Thyroid gland (tissue), 4 donors: ENCODE measurements at regions not wholly inside any gene's neighbourhood (a gene's known extent, or its start where the extent isn't known, plus 50 kb on each side); places are given as distances from the start of the nearest gene placed in this dataset.

Experiments used
- DNase-seq, 2 donors: peaks; one replicate each; pipeline ENCODE4 v3.0.0-alpha.2; 2019
- H3K27ac ChIP-seq, 3 donors: fragments of 200-600 bp; sonication (generic); 1 replicate in 2 of 3; 2 replicates in 1 of 3; pipeline ENCODE4 v1.5.1; 2016 to 2019; ENCODE audit warnings: mild to moderate bottlenecking in 1 of 3, moderate library complexity in 1 of 3
- H3K27me3 ChIP-seq: fragments of 200-600 bp; sonication (generic); one replicate; pipeline ENCODE4 v1.5.1; 2019
- H3K36me3 ChIP-seq, 2 donors: fragments of 200-600 bp; sonication (generic); one replicate each; pipeline ENCODE4 v1.5.1; 2016 to 2019
- H3K4me1 ChIP-seq, 2 donors: fragments of 200-600 bp; sonication (generic); one replicate each; pipeline ENCODE4 v1.5.1; 2017 to 2019
- H3K4me3 ChIP-seq, 3 donors: fragments of 200-600 bp; sonication (generic); replicated peaks in 1 of 3; 1 replicate in 2 of 3; 2 replicates in 1 of 3; pipeline ENCODE4 v1.5.1; 2016; ENCODE audit warnings: mild to moderate bottlenecking in 1 of 3
- H3K9me3 ChIP-seq: fragments of 200-600 bp; sonication (generic); one replicate; pipeline ENCODE4 v1.5.1; 2017
- CTCF ChIP-seq, 6 experiments: fragments of 200-600 bp in 3 of 6; fragments of 450-650 bp in 3 of 6; sonication (generic) in 3 of 6; IDR thresholded peaks; one replicate each; pipeline ENCODE4 v1.5.1; 2016 to 2019; ENCODE audit warnings: antibody characterized with exemption in 6 of 6, mild to moderate bottlenecking in 2 of 6, inconsistent platforms in 1 of 6, moderate library complexity in 1 of 6
- POLR2A ChIP-seq, 2 donors: fragments of 450-650 bp; IDR thresholded peaks; one replicate each; pipeline ENCODE4 v1.6.1; 2017; ENCODE audit warnings: antibody characterized with exemption in 2 of 2, mild to moderate bottlenecking in 2 of 2, moderate library complexity in 1 of 2
- WGBS, 2 donors: methylation state at CpG; one replicate each; pipeline ENCODE4 v1.1.5; 2017; 5-methylcytosine and 5-hydroxymethylcytosine counted together
- intact Hi-C: fragments of 100-400 bp; cut with DNase I; formaldehyde crosslinking; loops from one replicate; pipeline ENCODE4 v1.15.1; 2023

DNA sequence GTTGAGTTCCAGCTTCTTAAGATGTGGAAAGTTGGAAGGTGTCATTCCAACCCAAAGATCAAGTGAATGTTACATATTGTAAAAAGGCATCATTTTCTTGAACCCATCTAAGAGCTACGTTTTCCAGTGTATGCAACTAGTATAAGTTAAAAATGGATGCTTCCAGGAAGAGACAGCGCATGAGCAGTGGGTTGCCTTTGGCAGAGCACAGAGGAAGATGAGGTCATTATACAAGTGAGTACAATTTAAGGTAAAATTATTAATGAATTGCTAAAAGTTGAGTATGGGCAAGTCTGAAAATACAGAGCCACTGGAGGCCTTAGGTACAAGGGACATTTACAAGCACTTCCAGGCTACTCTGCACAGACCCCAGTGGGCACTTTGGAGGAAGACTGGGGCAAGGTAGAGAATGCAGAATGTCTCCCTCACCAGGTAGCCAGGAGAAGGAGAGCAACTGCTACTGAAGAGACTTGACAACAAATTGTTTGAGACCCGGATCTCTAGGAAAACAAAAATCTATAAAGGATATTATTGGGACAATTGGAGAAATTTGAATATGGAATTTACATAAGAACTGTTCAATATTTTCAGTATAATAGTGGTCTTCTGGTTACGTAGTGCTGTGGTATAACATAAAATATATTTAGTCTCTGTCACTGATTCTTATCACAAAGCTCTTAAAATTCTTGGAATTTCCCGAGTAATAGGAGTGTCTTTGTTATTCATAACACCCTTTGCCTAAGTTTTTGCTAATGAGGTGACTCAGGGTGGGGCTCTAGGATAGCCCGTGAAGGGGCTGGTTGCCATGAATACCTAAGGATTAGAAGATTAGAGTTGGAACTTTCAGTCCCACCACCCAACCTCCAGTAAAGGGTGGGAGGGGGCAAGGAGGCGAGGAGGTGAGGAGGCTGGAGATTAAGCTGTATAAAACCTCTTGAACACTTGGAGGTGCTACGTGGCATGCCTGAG is 129.9 kb upstream of the FER start:
- Histone ChIP-seq H3K4me1 (no peaks in the 10 kb centered on the region), H3K27me3 (no peaks in the 10 kb centered on the region), H3K4me3 (no peak overlapping the region), H3K36me3 (no peaks in the 10 kb centered on the region), H3K27ac (no peak overlapping the region), H3K9me3 (no peaks in the 10 kb centered on the region)
- 79 to 83% methylated on average over 8 of the region's 8 CpGs for WGBS, 2 donors
- TF ChIP-seq POLR2A (IDR thresholded peaks at IDR 0.05) (no peak), CTCF (IDR thresholded peaks at IDR 0.05) (no peak)
- intact Hi-C loops = no loop called here
- DNase-seq = no peak

DNA sequence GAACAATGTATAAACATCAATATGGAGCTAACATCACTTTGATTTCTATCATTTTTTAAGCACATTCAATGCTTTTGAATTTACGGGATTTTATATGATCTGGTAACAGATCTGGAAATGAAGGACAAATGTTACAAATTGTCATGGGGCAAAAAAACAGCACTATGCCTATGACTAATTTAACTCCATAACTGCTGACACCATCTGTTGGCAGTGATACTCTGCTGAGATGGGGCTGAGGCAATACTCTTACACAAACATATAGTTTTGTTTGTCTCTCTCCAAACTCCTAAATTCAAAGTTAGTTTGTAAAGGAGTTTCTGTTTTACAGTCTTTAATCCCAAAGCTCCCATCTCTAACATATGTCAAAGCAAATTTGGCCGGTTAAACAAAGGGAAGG is 132.5 kb upstream of the FER start:
- Histone ChIP-seq H3K4me1 (no peaks in the 10 kb centered on the region), H3K4me3 (no peak overlapping the region), H3K36me3 (no peaks in the 10 kb centered on the region), H3K27ac (no peak overlapping the region), H3K9me3 (no peaks in the 10 kb centered on the region), H3K27me3 (no peaks in the 10 kb centered on the region)
- intact Hi-C loops = no loop called here
- TF ChIP-seq POLR2A (IDR thresholded peaks at IDR 0.05) = no peak
- TF ChIP-seq CTCF (IDR thresholded peaks at IDR 0.05) = no peak
- 72% methylated on average over 2 of the region's 2 CpGs for WGBS, 2 donors
- DNase-seq = no peak

DNA sequence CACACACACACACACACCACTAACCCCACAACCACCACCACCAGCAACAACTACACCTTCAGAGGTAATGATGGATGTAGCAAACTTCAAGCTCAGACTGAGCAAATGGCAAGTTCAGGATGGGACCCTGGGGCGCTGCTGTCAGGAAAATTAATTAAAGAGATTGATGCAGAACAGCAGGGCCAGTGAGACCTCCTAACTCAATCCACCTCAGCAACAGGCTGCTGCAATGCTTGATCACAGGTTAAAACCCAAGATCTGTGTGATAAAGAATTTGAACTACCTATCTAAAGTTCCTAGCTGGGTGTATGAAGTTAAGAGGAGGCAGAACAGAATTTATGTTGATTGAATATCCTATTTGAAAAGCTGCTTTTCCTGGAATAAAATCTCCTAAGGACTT is 140.3 kb upstream of the FER start:
- Histone ChIP-seq H3K4me3 (no peak overlapping the region), H3K27me3 (no peaks in the 10 kb centered on the region), H3K27ac (no peak overlapping the region), H3K9me3 (no peaks in the 10 kb centered on the region), H3K4me1 (no peaks in the 10 kb centered on the region), H3K36me3 (no peaks in the 10 kb centered on the region)
- no peak for DNase-seq
- TF ChIP-seq POLR2A (IDR thresholded peaks at IDR 0.05) (no peak), CTCF (IDR thresholded peaks at IDR 0.05) (no peak)
- 73 to 94% methylated on average over 1 of the region's 1 CpG for WGBS, 2 donors
- intact Hi-C loops = no loop called here

GRCh38 chr5:108606185-108606584 is 141.5 kb upstream of the FER start:
- TF ChIP-seq CTCF (IDR thresholded peaks at IDR 0.05) (no peak), POLR2A (IDR thresholded peaks at IDR 0.05) (no peak)
- Histone ChIP-seq H3K4me3 (no peak overlapping the region), H3K36me3 (no peaks in the 10 kb centered on the region), H3K4me1 (no peaks in the 10 kb centered on the region), H3K9me3 (no peaks in the 10 kb centered on the region), H3K27ac (no peak overlapping the region), H3K27me3 (no peaks in the 10 kb centered on the region)
- intact Hi-C loops = no loop called here
- DNase-seq = no peak

DNA sequence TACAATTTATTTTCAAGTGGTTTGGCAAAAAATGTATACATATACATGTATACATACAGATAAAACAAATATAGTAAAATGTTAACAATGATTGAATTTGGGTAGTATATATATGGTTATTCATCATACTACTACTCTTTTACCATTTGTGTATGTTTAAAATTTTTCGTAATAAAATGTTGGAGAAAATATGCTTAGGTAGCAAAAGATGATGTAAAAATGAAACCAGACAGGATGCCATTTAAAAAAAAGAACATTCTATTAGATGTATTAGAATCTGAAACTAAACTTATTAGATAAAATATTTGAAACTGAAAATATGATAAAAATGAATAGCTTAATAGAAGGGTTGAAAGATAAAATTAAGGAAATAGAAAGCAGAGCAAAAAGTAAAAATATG is 144.9 kb upstream of the FER start:
- Histone ChIP-seq H3K9me3 (no peaks in the 10 kb centered on the region), H3K27ac (no peak overlapping the region), H3K27me3 (no peaks in the 10 kb centered on the region), H3K4me1 (no peaks in the 10 kb centered on the region), H3K4me3 (no peak overlapping the region), H3K36me3 (no peaks in the 10 kb centered on the region)
- TF ChIP-seq POLR2A (IDR thresholded peaks at IDR 0.05) = no peak
- TF ChIP-seq CTCF (IDR thresholded peaks at IDR 0.05) = no peak
- intact Hi-C loops = no loop called here
- no peak for DNase-seq
- 54 to 90% methylated on average over 1 of the region's 1 CpG for WGBS, 2 donors
